ENCODE measurements at regions not wholly inside any gene's neighbourhood (a gene's known extent, or its start where the extent isn't known, plus 50 kb on each side); places are given as distances from the start of the nearest gene placed in this dataset.
A peak's percentile ranks its signal among the peaks of the same experiment; 100 is the strongest.

- DNase-seq (ENCODE audit: low read depth): no peak
- TF ChIP-seq CTCF (conservative IDR thresholded peaks at IDR 0.05; ENCODE audit: low read length): no peak
Measured at GRCh38 chr5:125337294-125337693, 590.9 kb upstream of the ZNF608 start.

GRCh38 chr5:125338440-125339174, 592.2 kb upstream of the ZNF608 start:
- H3K4me3 ChIP-seq (ENCODE audit: low read length): no peak overlapping the region
- TF ChIP-seq CTCF (conservative IDR thresholded peaks at IDR 0.05; ENCODE audit: low read length): no peak
- DNase-seq (ENCODE audit: low read depth): no peak

More at GRCh38 chr5:125337294-125337693, 590.9 kb upstream of the ZNF608 start:
- no peak overlapping the region for H3K4me3 ChIP-seq (ENCODE audit: low read length)

GRCh38 chr5:125341436-125341835, 595.0 kb upstream of the ZNF608 start:
- TF ChIP-seq CTCF (conservative IDR thresholded peaks at IDR 0.05; ENCODE audit: low read length): no peak
- no peak for DNase-seq (ENCODE audit: low read depth)

GRCh38 chr5:125343015-125343414, 596.6 kb upstream of the ZNF608 start:
- peak; percentile 35 for DNase-seq (ENCODE audit: low read depth)
- no peak overlapping the region for H3K4me3 ChIP-seq (ENCODE audit: low read length)
- no peak for TF ChIP-seq CTCF (conservative IDR thresholded peaks at IDR 0.05; ENCODE audit: low read length)

More at GRCh38 chr5:125341436-125341835, 595.0 kb upstream of the ZNF608 start:
- H3K4me3 ChIP-seq (ENCODE audit: low read length): no peak overlapping the region

GRCh38 chr5:125346316-125346715, 599.9 kb upstream of the ZNF608 start:
- no peak for DNase-seq (ENCODE audit: low read depth)
- H3K4me3 ChIP-seq (ENCODE audit: low read length): no peak overlapping the region
- TF ChIP-seq CTCF (conservative IDR thresholded peaks at IDR 0.05; ENCODE audit: low read length): no peak

GRCh38 chr5:125348221-125348692, 601.8 kb upstream of the ZNF608 start:
- 0 out of 2 replicates have a peak, but pooled peaks have one; percentile 2 for TF ChIP-seq CTCF (conservative IDR thresholded peaks at IDR 0.05; ENCODE audit: low read length)
- peak; percentile 47 for DNase-seq (ENCODE audit: low read depth)
- H3K4me3 ChIP-seq (ENCODE audit: low read length): peak overlapping the region; percentile 4; the same call in 1 of the 2 replicates
